Ecto neural progenitor cell (in vitro differentiated cells): ENCODE measurements at regions not wholly inside any gene's neighbourhood (a gene's known extent, or its start where the extent isn't known, plus 50 kb on each side); places are given as distances from the start of the nearest gene placed in this dataset.

Experiments used
- DNase-seq: peaks from one replicate; pipeline ENCODE4 v3.0.0-alpha.2; 2018; ENCODE audit warnings: low spot score

- no peak for DNase-seq
Observed at GRCh38 chr1:82215853-82216175, 415.1 kb downstream of the ADGRL2 start.

- no peak for DNase-seq
Observed at GRCh38 chr1:82215056-82215852, 414.5 kb downstream of the ADGRL2 start.

GRCh38 chr1:82214606-82215005 lies 413.9 kb downstream of the ADGRL2 start:
- no peak for DNase-seq

GRCh38 chr1:82197606-82198005 lies 396.9 kb downstream of the ADGRL2 start:
- DNase-seq: no peak

- DNase-seq: no peak
Observed at GRCh38 chr1:82195245-82195644, 394.5 kb downstream of the ADGRL2 start.

GRCh38 chr1:82185084-82185483 lies 384.4 kb downstream of the ADGRL2 start:
- no peak for DNase-seq

GRCh38 chr1:82181846-82182245 lies 381.1 kb downstream of the ADGRL2 start:
- no peak for DNase-seq

GRCh38 chr1:82179131-82179530 lies 378.4 kb downstream of the ADGRL2 start:
- DNase-seq: no peak

GRCh38 chr1:82177192-82177591 lies 376.5 kb downstream of the ADGRL2 start:
- DNase-seq: no peak

GRCh38 chr1:82171955-82172354 lies 371.2 kb downstream of the ADGRL2 start:
- DNase-seq: no peak

- DNase-seq: no peak
Observed at GRCh38 chr1:82168482-82168881, 367.7 kb downstream of the ADGRL2 start.

- no peak for DNase-seq
Observed at GRCh38 chr1:82165304-82165703, 364.6 kb downstream of the ADGRL2 start.

GRCh38 chr1:82162486-82163420 lies 362.0 kb downstream of the ADGRL2 start:
- DNase-seq: no peak

GRCh38 chr1:82161700-82162141 lies 361.0 kb downstream of the ADGRL2 start:
- DNase-seq: no peak

GRCh38 chr1:82160903-82161302 lies 360.2 kb downstream of the ADGRL2 start:
- no peak for DNase-seq

GRCh38 chr1:82160036-82160435 lies 359.3 kb downstream of the ADGRL2 start:
- DNase-seq: no peak

- DNase-seq: no peak
Observed at GRCh38 chr1:82158981-82159380, 358.2 kb downstream of the ADGRL2 start.

GRCh38 chr1:82154219-82154970 lies 353.7 kb downstream of the ADGRL2 start:
- no peak for DNase-seq

GRCh38 chr1:82153752-82154151 lies 353.0 kb downstream of the ADGRL2 start:
- no peak for DNase-seq

GRCh38 chr1:82153272-82153629 lies 352.5 kb downstream of the ADGRL2 start:
- no peak for DNase-seq

- DNase-seq: no peak
Observed at GRCh38 chr1:82152356-82153271, 351.9 kb downstream of the ADGRL2 start.
